HCT116 (cell line): ENCODE measurements at regions not wholly inside any gene's neighbourhood (a gene's known extent, or its start where the extent isn't known, plus 50 kb on each side); places are given as distances from the start of the nearest gene placed in this dataset.

ENCODE experiments used
- ATAC-seq: fragments of 200-7000 bp; cut with Tn5 transposase; 2 replicates; pipeline ENCODE4 v1.9.1; 2020; ENCODE audit warnings: mild to moderate bottlenecking, moderate library complexity
- BruUV-seq: library from RNA; stranded (reverse); fragments of 400-500 nt; replicated peaks from 2 replicates; lab custom pipeline; 2021; lab: Mats Ljungman, UMichigan
- CTCF ChIA-PET: fragments of 300-600 bp; sonication (Branson Sonifier 250); formaldehyde crosslinking; loops from one replicate; lab custom pipeline; 2021; ENCODE audit warnings: antibody characterized with exemption; lab: Charles Lee
- POLR2A ChIA-PET: fragments of 300-600, 350-600 bp; sonication (Branson Sonifier 250); formaldehyde crosslinking; loops from one replicate; lab custom pipeline; 2021; ENCODE audit warnings: antibody characterized with exemption; lab: Charles Lee
- RAD21 ChIA-PET, 2 experiments: fragments of 300-600 bp; sonication (Branson Sonifier 250); formaldehyde crosslinking; loops; one replicate each; lab custom pipeline; 2023; ENCODE audit warnings: low total read pairs in 2 of 2; ENCODE audit not compliant: uncharacterized antibody in 2 of 2, unreplicated experiment in 2 of 2, low non-redundant PET in 1 of 2; lab: Charles Lee
- DNase-seq: peaks from one replicate; pipeline ENCODE4 v3.0.0-alpha.2; 2010; ENCODE audit warnings: low read depth, low spot score
- H2AFZ ChIP-seq: fragments of 200-600 bp; shearing (Covaris generic), sonication (generic); 2 replicates; pipeline ENCODE4 v1.6.1; 2017; ENCODE audit warnings: low read depth, mixed run types, mixed read lengths, antibody characterized with exemption, low read length; ENCODE audit not compliant: poor library complexity, severe bottlenecking
- H3K27ac ChIP-seq: 2 replicates; pipeline ENCODE4 v1.5.1; 2012; ENCODE audit warnings: low read depth, low read length
- H3K27me3 ChIP-seq: fragments of 200-600 bp; sonication (generic); 2 replicates; pipeline ENCODE4 v1.6.1; 2016; ENCODE audit warnings: mixed run types, low read length, mixed read lengths; ENCODE audit not compliant: insufficient read depth
- H3K36me3 ChIP-seq, 2 experiments: fragments of 200-500 bp in 1 of 2; fragments of 200-600 bp in 1 of 2; sonication (Bioruptor generic) in 1 of 2; sonication (generic) in 1 of 2; 2 replicates each; pipeline versions ENCODE4 v1.5.1 to v1.6.1; 2014 to 2016; ENCODE audit warnings: low read length in 2 of 2, inconsistent platforms in 1 of 2, mixed read lengths in 1 of 2, mixed run types in 1 of 2; ENCODE audit not compliant: insufficient read depth in 2 of 2, control insufficient read depth in 1 of 2
- H3K4me1 ChIP-seq, 2 experiments: fragments of 200-600 bp in 1 of 2; sonication (generic) in 1 of 2; 2 replicates each; pipeline versions ENCODE4 v1.5.1 to v1.6.1; 2012 to 2017; ENCODE audit warnings: low read length in 2 of 2, inconsistent platforms in 1 of 2, mild to moderate bottlenecking in 1 of 2, mixed read lengths in 1 of 2, mixed run types in 1 of 2, moderate library complexity in 1 of 2; ENCODE audit not compliant: insufficient read depth in 2 of 2, control insufficient read depth in 1 of 2
- H3K4me2 ChIP-seq: fragments of 200-600 bp; sonication (generic); 2 replicates; pipeline ENCODE4 v1.6.1; 2017; ENCODE audit warnings: mixed run types, low read length, mixed read lengths
- H3K4me3 ChIP-seq, 2 experiments: fragments of 200-600 bp in 1 of 2; sonication (generic) in 1 of 2; replicated peaks in 1 of 2; 2 replicates each; pipeline ENCODE4 v1.5.1; 2011 to 2016; ENCODE audit warnings: low read length in 2 of 2, control low read depth in 1 of 2, low read depth in 1 of 2, mild to moderate bottlenecking in 1 of 2, mixed read lengths in 1 of 2, mixed run types in 1 of 2
- H3K79me2 ChIP-seq: fragments of 200-600 bp; sonication (generic); 2 replicates; pipeline ENCODE4 v1.6.1; 2017; ENCODE audit warnings: mild to moderate bottlenecking, mixed run types, low read length, moderate library complexity, mixed read lengths; ENCODE audit not compliant: insufficient read depth
- H3K9ac ChIP-seq: fragments of 200-600 bp; sonication (generic); 2 replicates; pipeline ENCODE4 v1.6.1; 2016; ENCODE audit warnings: low read length, mixed read lengths
- H3K9me2 ChIP-seq: fragments of 200-600 bp; sonication (generic), shearing (Covaris generic); 2 replicates; pipeline ENCODE4 v1.6.1; 2017; ENCODE audit warnings: mixed run types, mild to moderate bottlenecking, moderate library complexity; ENCODE audit not compliant: insufficient read depth
- H3K9me3 ChIP-seq, 2 experiments: fragments of 200-500 bp in 1 of 2; fragments of 200-600 bp in 1 of 2; sonication (Bioruptor generic) in 1 of 2; sonication (generic) in 1 of 2; 2 replicates each; pipeline ENCODE4 v1.6.1; 2014 to 2017; ENCODE audit warnings: low read length in 2 of 2, mixed read lengths in 2 of 2, inconsistent platforms in 1 of 2, low read depth in 1 of 2, mild to moderate bottlenecking in 1 of 2, mixed run types in 1 of 2, moderate library complexity in 1 of 2; ENCODE audit not compliant: control insufficient read depth in 1 of 2, insufficient read depth in 1 of 2
- H4K20me1 ChIP-seq: fragments of 200-600 bp; sonication (generic), shearing (Covaris generic); 2 replicates; pipeline ENCODE4 v1.6.1; 2017; ENCODE audit warnings: mixed run types, mild to moderate bottlenecking, moderate library complexity; ENCODE audit not compliant: insufficient read depth
- ATF3 ChIP-seq: IDR thresholded peaks from 2 replicates; pipeline ENCODE4 v1.6.1; 2012
- CTCF ChIP-seq, 3 experiments: fragments of 200-600 bp in 1 of 3; sonication (generic) in 1 of 3; IDR thresholded peaks in 2 of 3; conservative IDR thresholded peaks in 1 of 3; 2 replicates each; pipeline ENCODE4 v1.5.1; 2012 to 2017; ENCODE audit warnings: low read depth in 2 of 3, low read length in 2 of 3, antibody characterized with exemption in 1 of 3, borderline replicate concordance in 1 of 3, control low read depth in 1 of 3, mild to moderate bottlenecking in 1 of 3, mixed read lengths in 1 of 3, mixed run types in 1 of 3, moderate library complexity in 1 of 3; ENCODE audit not compliant: insufficient read depth in 1 of 3
- ELF1 ChIP-seq: IDR thresholded peaks from 2 replicates; pipeline ENCODE4 v1.6.1; 2012; ENCODE audit warnings: low read depth, borderline replicate concordance
- EZH2 ChIP-seq: fragments of 200-600 bp; sonication (generic); IDR thresholded peaks from 2 replicates; pipeline ENCODE4 v1.6.1; 2017; ENCODE audit warnings: antibody characterized with exemption, mixed run types
- EZH2phosphoT487 ChIP-seq: fragments of 200-600 bp; IDR thresholded peaks from 2 replicates; pipeline ENCODE4 v1.6.1; 2018; ENCODE audit warnings: antibody characterized with exemption, borderline replicate concordance
- POLR2AphosphoS5 ChIP-seq: IDR thresholded peaks from 2 replicates; pipeline ENCODE4 v1.6.1; 2011; ENCODE audit warnings: mild to moderate bottlenecking, low read depth, low read length, moderate library complexity
- RAD21 ChIP-seq: IDR thresholded peaks from 2 replicates; pipeline ENCODE4 v1.6.1; 2012; ENCODE audit warnings: low read depth, mild to moderate bottlenecking
- TCF7L2 ChIP-seq: IDR thresholded peaks from 2 replicates; pipeline ENCODE4 v1.7.0; 2011; ENCODE audit warnings: borderline replicate concordance, inconsistent platforms; ENCODE audit not compliant: insufficient read depth, insufficient read length; ENCODE audit errors: extremely low read depth
- ZNF274 ChIP-seq: fragments of 200-500 bp; sonication (Bioruptor generic); IDR thresholded peaks from 2 replicates; pipeline ENCODE4 v1.6.1; 2014; ENCODE audit warnings: mild to moderate bottlenecking, low read depth, low read length, inconsistent platforms
- intact Hi-C: fragments of 100-400 bp; cut with micrococcal nuclease; formaldehyde crosslinking; loops from 2 replicates; pipeline ENCODE4 v1.10.0; 2022
- TF ChIP-seq, protein P1 (sequence below): IDR thresholded peaks from 2 replicates; pipeline ENCODE4 v1.6.1; 2011; ENCODE audit warnings: mild to moderate bottlenecking, low read length, moderate library complexity; ENCODE audit not compliant: insufficient replicate concordance; ENCODE audit errors: extremely low read depth

DNA sequence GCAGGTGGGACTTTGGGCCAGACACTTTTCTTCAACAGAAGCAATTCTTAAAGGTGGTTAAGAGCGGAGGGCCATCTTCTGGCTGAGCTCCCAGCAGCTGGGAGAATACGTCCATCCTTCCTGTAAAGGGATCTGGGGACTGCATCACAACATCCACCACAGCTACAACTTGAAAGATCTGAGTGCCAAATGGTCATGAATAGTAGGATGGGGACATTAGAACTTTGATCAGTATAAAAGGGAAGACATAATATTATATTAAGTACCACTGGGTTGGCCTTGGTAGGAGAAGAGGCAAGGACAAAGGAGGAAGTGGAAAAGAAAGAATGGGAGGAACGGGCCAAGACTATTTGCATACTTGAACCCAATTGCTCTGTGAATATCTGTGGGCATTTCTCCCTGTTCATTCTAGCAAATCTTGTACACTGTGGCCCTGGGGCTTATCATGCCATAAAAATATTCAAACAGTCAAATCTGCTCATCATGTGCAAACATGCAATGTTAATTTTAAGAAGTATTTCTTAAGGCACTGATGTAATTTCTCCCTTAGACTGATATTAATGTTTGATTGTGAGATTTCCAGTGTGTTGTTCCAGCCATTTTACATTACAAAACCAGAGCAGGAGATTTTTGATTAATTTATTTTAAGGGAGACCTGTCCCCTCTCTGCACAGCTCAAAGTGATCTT is 65.5 kb upstream of the CREB5 start:
- ATAC-seq: no peak
- no peaks in the 10 kb centered on the region for H4K20me1 ChIP-seq
- ChIA-PET POLR2A (interaction anchor here (1.5 kb wide), 1 partner anchor 12 kb away, joined by 3 read pairs; no protein-coding TSS in a partner anchor), RAD21 (no interaction called here), CTCF (no interaction called here)
- no peaks in the 10 kb centered on the region for H3K79me2 ChIP-seq
- DNase-seq: no peak
- no TSS peak for BruUV-seq
- no peaks in the 10 kb centered on the region for H3K4me1 ChIP-seq
- no peaks in the 10 kb centered on the region for H3K9me2 ChIP-seq
- H3K4me3 ChIP-seq: no peak overlapping the region
- no peak for TF ChIP-seq RAD21
- TF ChIP-seq, protein P1, sequence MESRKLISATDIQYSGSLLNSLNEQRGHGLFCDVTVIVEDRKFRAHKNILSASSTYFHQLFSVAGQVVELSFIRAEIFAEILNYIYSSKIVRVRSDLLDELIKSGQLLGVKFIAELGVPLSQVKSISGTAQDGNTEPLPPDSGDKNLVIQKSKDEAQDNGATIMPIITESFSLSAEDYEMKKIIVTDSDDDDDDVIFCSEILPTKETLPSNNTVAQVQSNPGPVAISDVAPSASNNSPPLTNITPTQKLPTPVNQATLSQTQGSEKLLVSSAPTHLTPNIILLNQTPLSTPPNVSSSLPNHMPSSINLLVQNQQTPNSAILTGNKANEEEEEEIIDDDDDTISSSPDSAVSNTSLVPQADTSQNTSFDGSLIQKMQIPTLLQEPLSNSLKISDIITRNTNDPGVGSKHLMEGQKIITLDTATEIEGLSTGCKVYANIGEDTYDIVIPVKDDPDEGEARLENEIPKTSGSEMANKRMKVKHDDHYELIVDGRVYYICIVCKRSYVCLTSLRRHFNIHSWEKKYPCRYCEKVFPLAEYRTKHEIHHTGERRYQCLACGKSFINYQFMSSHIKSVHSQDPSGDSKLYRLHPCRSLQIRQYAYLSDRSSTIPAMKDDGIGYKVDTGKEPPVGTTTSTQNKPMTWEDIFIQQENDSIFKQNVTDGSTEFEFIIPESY: no peak
- TF ChIP-seq EZH2: no peak
- no peak for TF ChIP-seq TCF7L2
- TF ChIP-seq CTCF (IDR thresholded peaks at IDR 0.05 in 2 of 3, conservative IDR thresholded peaks at IDR 0.05 in 1 of 3; ENCODE audit: borderline replicate concordance in 1 of 3, insufficient read depth in 1 of 3, low read depth in 2 of 3, low read length in 2 of 3): no peak
- TF ChIP-seq POLR2AphosphoS5: no peak
- no peak for TF ChIP-seq ATF3
- no peak for TF ChIP-seq ZNF274
- TF ChIP-seq EZH2phosphoT487: no peak
- no peak for TF ChIP-seq ELF1
- H3K9me3 ChIP-seq: no peaks in the 10 kb centered on the region
- no peaks in the 10 kb centered on the region for H3K27me3 ChIP-seq
- no peaks in the 10 kb centered on the region for H3K36me3 ChIP-seq
- H2AFZ ChIP-seq: no peak overlapping the region
- intact Hi-C loops: no loop called here
- H3K9ac ChIP-seq: no peak overlapping the region
- no peak overlapping the region for H3K4me2 ChIP-seq
- H3K27ac ChIP-seq: no peak overlapping the region
